HG03196 (cell line): ENCODE measurements at regions not wholly inside any gene's neighbourhood (a gene's known extent, or its start where the extent isn't known, plus 50 kb on each side); places are given as distances from the start of the nearest gene placed in this dataset.

ENCODE experiments used
- ATAC-seq: cut with Tn5 transposase; IDR thresholded peaks from one replicate; pipeline ENCODE4 v1.9.1; 2021; ENCODE audit not compliant: unreplicated experiment

GRCh38 chr4:123832173-123833026 is 435.8 kb downstream of the SPRY1 start:
- ATAC-seq = no peak

GRCh38 chr4:123833171-123833643 is 436.6 kb downstream of the SPRY1 start:
- ATAC-seq = no peak

GRCh38 chr4:123835831-123836590 is 439.4 kb downstream of the SPRY1 start:
- no peak for ATAC-seq

- ATAC-seq = no peak
Measured at GRCh38 chr4:123836851-123837595, 440.4 kb downstream of the SPRY1 start.

- no peak for ATAC-seq
Measured at GRCh38 chr4:123838474-123838873, 441.9 kb downstream of the SPRY1 start.

GRCh38 chr4:123840197-123840596 is 443.6 kb downstream of the SPRY1 start:
- no peak for ATAC-seq

- ATAC-seq = no peak
Measured at GRCh38 chr4:123841447-123842121, 445.0 kb downstream of the SPRY1 start.

- ATAC-seq = no peak
Measured at GRCh38 chr4:123843137-123843536, 446.5 kb downstream of the SPRY1 start.

- no peak for ATAC-seq
Measured at GRCh38 chr4:123844374-123844773, 447.8 kb downstream of the SPRY1 start.

GRCh38 chr4:123846092-123846491 is 449.5 kb downstream of the SPRY1 start:
- ATAC-seq = no peak

GRCh38 chr4:123846561-123846960 is 450.0 kb downstream of the SPRY1 start:
- no peak for ATAC-seq

GRCh38 chr4:123848606-123849005 is 452.0 kb downstream of the SPRY1 start:
- ATAC-seq = no peak

GRCh38 chr4:123849495-123849894 is 452.9 kb downstream of the SPRY1 start:
- no peak for ATAC-seq

GRCh38 chr4:123851521-123851920 is 454.9 kb downstream of the SPRY1 start:
- ATAC-seq = no peak

- no peak for ATAC-seq
Measured at GRCh38 chr4:123853651-123854050, 457.1 kb downstream of the SPRY1 start.

GRCh38 chr4:123856689-123857545 is 460.3 kb downstream of the SPRY1 start:
- ATAC-seq = no peak

GRCh38 chr4:123858465-123858864 is 461.9 kb downstream of the SPRY1 start:
- ATAC-seq = no peak

- ATAC-seq = no peak
Measured at GRCh38 chr4:123862812-123863211, 466.2 kb downstream of the SPRY1 start.

GRCh38 chr4:123866796-123867195 is 470.2 kb downstream of the SPRY1 start:
- ATAC-seq = no peak
